Right renal pelvis (tissue), 4 donors: ENCODE measurements at regions not wholly inside any gene's neighbourhood (a gene's known extent, or its start where the extent isn't known, plus 50 kb on each side); places are given as distances from the start of the nearest gene placed in this dataset.

ENCODE experiments used
- DNase-seq, 4 donors: peaks; one replicate each; pipeline ENCODE4 v3.0.0-alpha.2; 2013; ENCODE audit warnings: low read depth in 4 of 4, low spot score in 3 of 4, missing footprints in 1 of 4

GRCh38 chr3:59425371-59425770, 375.5 kb upstream of the CFAP20DC start:
- no peak for DNase-seq

DNA sequence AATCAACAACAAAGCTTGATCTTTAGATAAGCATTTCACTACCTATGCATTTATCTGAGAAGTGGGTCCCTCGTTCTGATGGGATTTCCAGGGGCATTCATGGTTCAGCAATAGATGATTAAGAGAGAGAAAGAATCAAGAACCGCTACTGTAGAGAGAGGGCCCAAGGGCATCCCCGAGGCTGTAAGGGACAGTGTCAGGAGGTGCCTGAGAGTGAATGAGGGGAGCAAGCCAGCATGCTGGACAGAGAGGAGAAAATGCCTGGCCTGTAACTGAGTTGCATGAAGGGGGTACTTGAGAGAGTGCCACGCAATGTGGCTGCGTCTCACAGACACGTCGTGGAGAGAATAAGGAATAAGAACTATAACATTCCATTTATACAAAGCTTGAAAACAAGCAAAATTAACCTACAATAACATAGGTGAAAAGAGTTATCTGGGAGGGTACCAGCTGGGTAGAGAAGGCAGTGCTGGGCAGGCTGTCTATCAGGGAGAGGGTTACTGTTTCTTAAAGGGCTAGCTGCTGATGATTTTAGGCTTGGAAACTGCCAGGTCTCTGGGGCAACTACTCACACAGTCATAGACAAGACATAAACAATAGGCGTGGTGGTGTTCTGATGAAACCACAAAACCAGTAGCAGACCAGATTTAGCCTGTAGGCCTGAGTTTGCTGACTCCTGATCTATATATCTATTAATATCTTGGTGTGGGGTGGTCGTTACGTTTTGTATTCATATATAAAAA, 374.6 kb upstream of the CFAP20DC start:
- no peak for DNase-seq

GRCh38 chr3:59423707-59424106, 373.9 kb upstream of the CFAP20DC start:
- DNase-seq: no peak

GRCh38 chr3:59422312-59422711, 372.5 kb upstream of the CFAP20DC start:
- no peak for DNase-seq

DNA sequence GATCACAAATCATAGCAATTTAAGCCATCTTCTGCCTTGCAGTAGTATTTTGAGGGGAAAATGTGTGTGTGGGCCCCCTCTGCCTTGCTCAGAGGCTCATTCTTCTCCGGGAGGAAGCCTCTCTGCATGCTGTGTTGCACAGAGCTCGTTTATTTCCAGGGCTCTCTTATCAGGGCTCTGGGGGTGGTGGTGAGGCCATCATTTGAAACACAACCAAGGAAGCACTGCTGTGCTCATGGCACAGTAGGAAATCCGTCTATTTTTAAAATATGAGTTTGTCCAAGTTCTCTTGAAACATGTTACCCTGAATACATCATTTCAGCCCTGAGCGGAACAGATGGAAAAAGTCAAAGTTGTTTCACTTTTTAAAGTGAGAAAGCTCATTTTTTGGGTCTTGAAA, 369.0 kb upstream of the CFAP20DC start:
- no peak for DNase-seq

- no peak for DNase-seq
Measured at GRCh38 chr3:59412516-59412915, 362.7 kb upstream of the CFAP20DC start.

GRCh38 chr3:59411694-59412093, 361.9 kb upstream of the CFAP20DC start:
- no peak for DNase-seq

DNA sequence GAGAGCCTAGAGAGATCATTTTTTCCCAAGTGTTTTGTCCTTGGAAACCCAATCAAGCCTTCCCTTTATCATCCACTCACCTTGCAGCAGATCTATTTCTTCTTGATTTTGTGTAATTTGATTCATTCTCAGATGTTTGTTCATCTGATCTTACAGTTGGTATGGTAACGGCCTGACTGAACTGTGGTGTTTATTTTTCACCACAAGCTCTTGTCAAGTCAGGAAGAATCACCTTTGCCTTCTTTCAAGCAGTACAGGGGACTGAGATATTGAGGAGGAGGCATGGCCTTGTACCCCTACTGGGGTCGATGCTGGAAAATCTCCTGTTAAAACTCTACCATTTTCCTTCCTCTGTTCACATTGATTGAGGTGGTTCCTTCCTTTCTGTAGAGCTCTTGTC, 361.4 kb upstream of the CFAP20DC start:
- DNase-seq: no peak

- peak in 3 of 4 donors; percentile 5 to 33 (median 22) for DNase-seq
Measured at GRCh38 chr3:59408047-59408624, 358.3 kb upstream of the CFAP20DC start.

- no peak for DNase-seq
Measured at GRCh38 chr3:59407425-59407824, 357.6 kb upstream of the CFAP20DC start.

- DNase-seq: no peak
Measured at GRCh38 chr3:59406943-59407342, 357.1 kb upstream of the CFAP20DC start.

- no peak for DNase-seq
Measured at GRCh38 chr3:59404851-59405250, 355.0 kb upstream of the CFAP20DC start.

- no peak for DNase-seq
Measured at GRCh38 chr3:59404064-59404463, 354.2 kb upstream of the CFAP20DC start.

GRCh38 chr3:59401924-59402323, 352.1 kb upstream of the CFAP20DC start:
- no peak for DNase-seq

DNA sequence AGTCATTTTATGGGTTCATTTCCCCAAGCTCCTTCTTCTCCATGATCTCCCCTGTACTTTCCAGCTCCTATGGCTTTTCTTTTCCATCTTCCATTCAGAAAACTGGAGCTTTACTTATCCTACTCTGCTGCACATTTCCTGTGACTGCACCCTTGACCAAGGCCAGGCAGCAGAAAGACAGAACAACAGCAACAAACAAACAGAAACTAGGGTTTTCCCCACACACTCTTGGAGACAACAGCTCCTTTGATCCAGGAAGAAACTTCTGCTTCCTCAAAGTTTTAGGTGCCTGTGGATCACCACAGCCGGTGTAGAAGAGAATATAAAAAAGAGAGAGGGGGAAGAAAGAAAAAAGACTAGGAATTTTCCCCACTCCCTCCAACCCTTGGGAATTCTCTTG, 342.3 kb upstream of the CFAP20DC start:
- no peak for DNase-seq

- no peak for DNase-seq
Measured at GRCh38 chr3:59391131-59391530, 341.3 kb upstream of the CFAP20DC start.

DNA sequence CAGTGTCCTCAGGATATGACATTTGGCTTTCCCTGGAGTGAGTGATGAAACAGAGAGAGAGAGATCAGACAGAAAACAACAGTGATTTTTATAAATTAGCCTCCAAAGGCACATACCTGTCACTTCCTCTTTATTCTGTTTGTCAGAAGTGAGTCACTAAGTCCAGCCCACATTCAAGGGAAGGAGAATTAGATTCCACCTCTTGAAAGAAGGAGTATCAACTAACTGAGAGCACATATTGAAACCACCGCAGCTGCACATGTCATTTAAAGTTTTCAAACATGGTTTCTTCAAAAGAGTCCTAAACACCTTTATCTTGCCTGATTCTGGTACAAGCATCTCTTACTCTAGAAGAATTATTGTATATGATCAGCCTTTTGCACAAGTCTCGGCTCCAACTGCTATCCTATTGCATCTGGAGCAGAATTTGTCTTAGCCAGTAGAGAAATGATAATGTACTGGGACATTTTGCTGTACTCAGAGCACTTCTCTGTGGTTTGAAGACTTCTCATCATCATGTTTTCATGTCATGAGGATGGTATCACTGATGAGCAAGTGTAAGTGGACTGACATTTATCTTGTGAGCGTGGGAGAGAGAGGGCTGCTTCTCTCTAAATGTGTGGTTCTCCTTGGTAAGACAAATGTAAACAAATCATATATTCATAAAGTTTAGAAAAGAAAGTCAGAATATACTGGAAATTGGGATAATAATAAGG, 338.9 kb upstream of the CFAP20DC start:
- DNase-seq: no peak

- no peak for DNase-seq
Measured at GRCh38 chr3:59386165-59386564, 336.3 kb upstream of the CFAP20DC start.

GRCh38 chr3:59385547-59385946, 335.7 kb upstream of the CFAP20DC start:
- no peak for DNase-seq

DNA sequence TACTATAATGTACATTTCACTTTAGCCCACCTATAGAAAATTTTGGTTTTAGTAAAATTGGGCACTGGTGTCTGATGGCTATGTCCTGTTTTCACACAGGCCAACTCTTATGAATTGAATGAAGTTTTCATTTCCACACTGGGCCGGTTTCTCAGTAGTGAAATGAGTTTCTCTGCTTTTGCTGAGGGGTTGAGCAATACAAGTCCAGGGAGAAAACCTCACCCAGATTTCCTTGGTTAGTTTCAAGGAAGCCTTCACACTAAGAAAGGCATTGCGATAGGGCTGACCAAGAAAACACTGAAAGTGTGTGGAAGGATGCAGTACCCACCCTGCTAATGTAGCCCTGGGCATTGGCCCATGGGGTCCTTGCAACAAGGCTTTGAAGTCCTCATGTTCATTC, 331.5 kb upstream of the CFAP20DC start:
- DNase-seq: no peak

GRCh38 chr3:59380146-59380545, 330.3 kb upstream of the CFAP20DC start:
- no peak for DNase-seq

DNA sequence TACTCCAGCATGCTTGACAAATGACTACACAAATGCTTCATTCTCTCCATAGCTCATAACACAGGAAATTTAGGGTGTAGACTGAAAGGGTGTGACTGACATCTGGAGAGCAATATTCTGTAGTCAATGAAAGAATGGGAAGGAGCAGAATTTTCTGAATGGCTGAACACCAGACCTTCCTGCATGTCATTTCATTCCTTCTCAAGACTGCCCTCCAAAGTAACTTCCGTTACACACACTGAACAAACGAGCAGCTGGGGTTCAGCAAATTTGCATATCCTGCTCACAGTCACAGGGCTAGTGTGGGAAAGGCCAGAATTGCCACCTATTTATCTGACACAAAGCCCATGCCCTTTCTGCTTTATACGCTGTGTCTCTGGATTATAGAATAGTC, 325.0 kb upstream of the CFAP20DC start:
- DNase-seq: no peak
